ENCODE measurements at regions not wholly inside any gene's neighbourhood (a gene's known extent, or its start where the extent isn't known, plus 50 kb on each side); places are given as distances from the start of the nearest gene placed in this dataset.

GRCh38 chr17:53046781-53047180 lies 775.9 kb upstream of the KIF2B start:
- no peaks in the 10 kb centered on the region for H3K27me3 ChIP-seq (ENCODE audit: insufficient read depth, low read length)
- H3K9ac ChIP-seq (ENCODE audit: low read length) = no peak overlapping the region
- no peak for TF ChIP-seq EZH2 (IDR thresholded peaks at IDR 0.05; ENCODE audit: borderline replicate concordance, low read length)
- TF ChIP-seq, protein P1, sequence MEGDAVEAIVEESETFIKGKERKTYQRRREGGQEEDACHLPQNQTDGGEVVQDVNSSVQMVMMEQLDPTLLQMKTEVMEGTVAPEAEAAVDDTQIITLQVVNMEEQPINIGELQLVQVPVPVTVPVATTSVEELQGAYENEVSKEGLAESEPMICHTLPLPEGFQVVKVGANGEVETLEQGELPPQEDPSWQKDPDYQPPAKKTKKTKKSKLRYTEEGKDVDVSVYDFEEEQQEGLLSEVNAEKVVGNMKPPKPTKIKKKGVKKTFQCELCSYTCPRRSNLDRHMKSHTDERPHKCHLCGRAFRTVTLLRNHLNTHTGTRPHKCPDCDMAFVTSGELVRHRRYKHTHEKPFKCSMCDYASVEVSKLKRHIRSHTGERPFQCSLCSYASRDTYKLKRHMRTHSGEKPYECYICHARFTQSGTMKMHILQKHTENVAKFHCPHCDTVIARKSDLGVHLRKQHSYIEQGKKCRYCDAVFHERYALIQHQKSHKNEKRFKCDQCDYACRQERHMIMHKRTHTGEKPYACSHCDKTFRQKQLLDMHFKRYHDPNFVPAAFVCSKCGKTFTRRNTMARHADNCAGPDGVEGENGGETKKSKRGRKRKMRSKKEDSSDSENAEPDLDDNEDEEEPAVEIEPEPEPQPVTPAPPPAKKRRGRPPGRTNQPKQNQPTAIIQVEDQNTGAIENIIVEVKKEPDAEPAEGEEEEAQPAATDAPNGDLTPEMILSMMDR (IDR thresholded peaks at IDR 0.05; ENCODE audit: low read length) = no peak
- H3K9me2 ChIP-seq (ENCODE audit: low read depth, low read length) = no peaks in the 10 kb centered on the region
- no peak overlapping the region for H3K4me2 ChIP-seq (ENCODE audit: low read length)
- no peaks in the 10 kb centered on the region for H3K9me3 ChIP-seq (ENCODE audit: low read length)
- H3K4me3 ChIP-seq (ENCODE audit: low read depth, low read length, poor library complexity, severe bottlenecking) = no peak overlapping the region
- no peak overlapping the region for H2AFZ ChIP-seq (ENCODE audit: low read length)
- H3K27ac ChIP-seq (ENCODE audit: low read depth, low read length, poor library complexity, severe bottlenecking) = no peak overlapping the region
- H3F3A ChIP-seq (ENCODE audit: insufficient read depth, low read length) = no peaks in the 10 kb centered on the region
- H3K79me2 ChIP-seq (ENCODE audit: insufficient read depth, low read length) = no peaks in the 10 kb centered on the region
- no peaks in the 10 kb centered on the region for H4K20me1 ChIP-seq (ENCODE audit: insufficient read depth, low read length)
- H3K36me3 ChIP-seq (ENCODE audit: insufficient read depth, low read length) = no peaks in the 10 kb centered on the region
- H3K4me1 ChIP-seq (ENCODE audit: insufficient read depth, low read length, severe bottlenecking) = no peaks in the 10 kb centered on the region

DNA sequence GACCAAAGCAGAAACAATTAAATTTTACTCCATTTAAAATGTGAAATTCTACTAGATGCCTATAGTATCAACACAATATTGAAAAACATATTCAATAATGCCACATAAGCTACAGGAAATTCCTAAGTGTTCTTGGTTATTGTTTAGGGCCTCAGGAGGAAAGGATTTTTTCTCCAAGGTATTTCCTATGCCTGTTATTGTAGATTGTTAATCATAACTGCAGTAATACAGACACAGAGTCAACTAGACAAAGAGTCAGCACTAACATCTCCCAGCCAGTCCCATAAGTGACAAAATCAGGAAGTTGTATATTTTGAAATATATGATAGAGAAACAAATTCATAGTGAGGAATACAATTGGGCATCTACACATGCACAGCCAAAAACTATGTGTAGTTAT lies 782.7 kb upstream of the KIF2B start:
- no peak overlapping the region for H3K27ac ChIP-seq (ENCODE audit: low read depth, low read length, poor library complexity, severe bottlenecking)
- H3K27me3 ChIP-seq (ENCODE audit: insufficient read depth, low read length) = no peaks in the 10 kb centered on the region
- TF ChIP-seq, protein P1 (IDR thresholded peaks at IDR 0.05; ENCODE audit: low read length) = no peak
- no peak for TF ChIP-seq EZH2 (IDR thresholded peaks at IDR 0.05; ENCODE audit: borderline replicate concordance, low read length)
- no peaks in the 10 kb centered on the region for H3K9me3 ChIP-seq (ENCODE audit: low read length)
- no peak overlapping the region for H2AFZ ChIP-seq (ENCODE audit: low read length)
- no peaks in the 10 kb centered on the region for H3K9me2 ChIP-seq (ENCODE audit: low read depth, low read length)
- no peaks in the 10 kb centered on the region for H4K20me1 ChIP-seq (ENCODE audit: insufficient read depth, low read length)
- no peak overlapping the region for H3K9ac ChIP-seq (ENCODE audit: low read length)
- no peaks in the 10 kb centered on the region for H3K36me3 ChIP-seq (ENCODE audit: insufficient read depth, low read length)
- no peaks in the 10 kb centered on the region for H3F3A ChIP-seq (ENCODE audit: insufficient read depth, low read length)
- H3K4me2 ChIP-seq (ENCODE audit: low read length) = no peak overlapping the region
- no peaks in the 10 kb centered on the region for H3K4me1 ChIP-seq (ENCODE audit: insufficient read depth, low read length, severe bottlenecking)
- H3K79me2 ChIP-seq (ENCODE audit: insufficient read depth, low read length) = no peaks in the 10 kb centered on the region
- no peak overlapping the region for H3K4me3 ChIP-seq (ENCODE audit: low read depth, low read length, poor library complexity, severe bottlenecking)

DNA sequence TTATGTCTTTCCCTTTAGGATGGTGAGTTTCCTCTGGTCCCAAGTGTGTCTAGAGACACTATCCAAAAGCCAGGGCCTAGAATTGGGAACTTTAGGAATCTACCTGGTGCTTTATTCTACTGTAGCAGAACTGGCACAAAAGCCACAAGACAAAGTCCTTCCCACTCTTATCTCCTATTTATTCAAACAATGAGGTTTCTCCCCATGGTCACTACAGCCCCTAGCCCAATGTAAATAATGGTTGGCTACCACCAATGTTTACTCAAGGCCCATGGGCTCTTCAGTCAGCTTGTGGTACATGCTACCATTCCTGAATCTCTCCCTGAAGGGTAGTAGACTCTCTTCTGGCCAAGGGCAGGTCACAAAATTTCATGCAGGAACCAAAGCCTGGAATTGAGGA lies 789.4 kb upstream of the KIF2B start:
- no peak overlapping the region for H3K4me2 ChIP-seq (ENCODE audit: low read length)
- no peaks in the 10 kb centered on the region for H3F3A ChIP-seq (ENCODE audit: insufficient read depth, low read length)
- no peak overlapping the region for H3K27ac ChIP-seq (ENCODE audit: low read depth, low read length, poor library complexity, severe bottlenecking)
- no peaks in the 10 kb centered on the region for H3K4me1 ChIP-seq (ENCODE audit: insufficient read depth, low read length, severe bottlenecking)
- H3K4me3 ChIP-seq (ENCODE audit: low read depth, low read length, poor library complexity, severe bottlenecking) = no peak overlapping the region
- H3K79me2 ChIP-seq (ENCODE audit: insufficient read depth, low read length) = no peaks in the 10 kb centered on the region
- no peak overlapping the region for H2AFZ ChIP-seq (ENCODE audit: low read length)
- H3K36me3 ChIP-seq (ENCODE audit: insufficient read depth, low read length) = no peaks in the 10 kb centered on the region
- no peaks in the 10 kb centered on the region for H4K20me1 ChIP-seq (ENCODE audit: insufficient read depth, low read length)
- H3K9ac ChIP-seq (ENCODE audit: low read length) = no peak overlapping the region
- no peaks in the 10 kb centered on the region for H3K9me3 ChIP-seq (ENCODE audit: low read length)
- H3K27me3 ChIP-seq (ENCODE audit: insufficient read depth, low read length) = no peaks in the 10 kb centered on the region
- TF ChIP-seq, protein P1 (IDR thresholded peaks at IDR 0.05; ENCODE audit: low read length) = no peak
- TF ChIP-seq EZH2 (IDR thresholded peaks at IDR 0.05; ENCODE audit: borderline replicate concordance, low read length) = no peak
- H3K9me2 ChIP-seq (ENCODE audit: low read depth, low read length) = no peaks in the 10 kb centered on the region

Data from OCI-LY1 (cell line).